HEK293T (cell line): ENCODE measurements at regions not wholly inside any gene's neighbourhood (a gene's known extent, or its start where the extent isn't known, plus 50 kb on each side); places are given as distances from the start of the nearest gene placed in this dataset.

Source experiments
- BHLHE40 ChIP-seq: fragments of 450-650 bp; IDR thresholded peaks from 2 replicates; pipeline ENCODE4 v1.6.1; 2016; ENCODE audit warnings: mild to moderate bottlenecking, moderate library complexity, borderline replicate concordance
- CTBP1 ChIP-seq: fragments of 450-650 bp; IDR thresholded peaks from 2 replicates; pipeline ENCODE4 v1.6.1; 2016; ENCODE audit warnings: borderline replicate concordance
- FOXM1 ChIP-seq: fragments of 450-650 bp; IDR thresholded peaks from 2 replicates; pipeline ENCODE4 v1.6.1; 2017; ENCODE audit warnings: mild to moderate bottlenecking, borderline replicate concordance
- HDGF ChIP-seq: fragments of 450-650 bp; IDR thresholded peaks from 2 replicates; pipeline ENCODE4 v1.6.1; 2017; ENCODE audit warnings: antibody characterized with exemption, borderline replicate concordance
- NFRKB ChIP-seq: fragments of 450-650 bp; IDR thresholded peaks from 2 replicates; pipeline ENCODE4 v1.6.1; 2016; ENCODE audit warnings: mild to moderate bottlenecking, moderate library complexity
- ZNF384 ChIP-seq: fragments of 450-650 bp; IDR thresholded peaks from 2 replicates; pipeline ENCODE4 v1.6.1; 2016

DNA sequence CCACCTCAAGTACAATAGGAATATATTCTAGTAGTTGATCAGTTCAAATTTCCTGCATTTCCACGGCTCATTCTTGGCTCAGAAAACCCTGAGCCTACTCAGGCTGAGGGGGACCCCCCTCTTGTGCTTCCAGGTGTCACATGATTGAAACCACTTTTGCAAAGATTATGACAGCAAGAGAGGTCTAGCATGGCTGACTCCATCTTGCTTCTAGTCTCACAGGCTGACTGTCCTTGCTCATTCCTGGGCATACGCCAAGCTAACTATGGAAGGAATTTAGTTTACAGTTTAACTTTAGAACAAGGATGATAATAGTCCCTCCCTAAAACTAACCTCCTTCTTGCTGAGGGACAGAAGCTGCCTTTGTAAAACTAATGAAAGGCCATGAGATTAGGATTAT lies 154.1 kb downstream of the SNX18 start:
- TF ChIP-seq HDGF: no peak
- no peak for TF ChIP-seq FOXM1
- no peak for TF ChIP-seq NFRKB
- TF ChIP-seq CTBP1: no peak
- TF ChIP-seq ZNF384: no peak
- no peak for TF ChIP-seq BHLHE40
